ENCODE measurements at regions not wholly inside any gene's neighbourhood (a gene's known extent, or its start where the extent isn't known, plus 50 kb on each side); places are given as distances from the start of the nearest gene placed in this dataset.

GRCh38 chr2:13240061-13240460 is 523.3 kb downstream of the TRIB2 start:
- no peak for TF ChIP-seq CTCF (IDR thresholded peaks at IDR 0.05)
- TF ChIP-seq EP300 (IDR thresholded peaks at IDR 0.05), result no peak
- no peak for TF ChIP-seq POLR2A (IDR thresholded peaks at IDR 0.05)

All from suprapubic skin (tissue), 3 donors.